Fibroblast of peridontal ligament (primary cell): ENCODE measurements at regions not wholly inside any gene's neighbourhood (a gene's known extent, or its start where the extent isn't known, plus 50 kb on each side); places are given as distances from the start of the nearest gene placed in this dataset.

Source experiments
- DNase-seq: peaks from one replicate; pipeline ENCODE4 v3.0.0-alpha.2; 2010; ENCODE audit errors: extremely low read depth

DNA sequence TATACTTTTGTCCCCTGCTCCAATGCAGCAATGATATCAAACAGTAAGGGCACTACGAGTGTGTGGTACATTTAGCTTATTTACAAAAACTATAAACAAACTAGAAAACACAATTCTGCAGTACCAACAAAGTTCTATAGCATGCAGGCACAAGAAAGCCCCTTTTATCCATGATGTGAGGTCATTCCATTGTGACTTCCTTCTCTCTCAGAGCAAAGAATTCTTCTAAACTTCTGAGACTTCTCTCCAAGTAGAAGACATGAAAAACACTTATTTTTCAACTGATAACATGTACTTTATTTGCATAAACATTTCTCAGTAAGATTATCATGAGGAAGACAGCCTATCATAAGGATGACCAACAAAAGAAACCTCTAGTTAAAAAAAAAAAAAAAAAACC lies 569.8 kb downstream of the TLE1 start:
- no peak for DNase-seq

DNA sequence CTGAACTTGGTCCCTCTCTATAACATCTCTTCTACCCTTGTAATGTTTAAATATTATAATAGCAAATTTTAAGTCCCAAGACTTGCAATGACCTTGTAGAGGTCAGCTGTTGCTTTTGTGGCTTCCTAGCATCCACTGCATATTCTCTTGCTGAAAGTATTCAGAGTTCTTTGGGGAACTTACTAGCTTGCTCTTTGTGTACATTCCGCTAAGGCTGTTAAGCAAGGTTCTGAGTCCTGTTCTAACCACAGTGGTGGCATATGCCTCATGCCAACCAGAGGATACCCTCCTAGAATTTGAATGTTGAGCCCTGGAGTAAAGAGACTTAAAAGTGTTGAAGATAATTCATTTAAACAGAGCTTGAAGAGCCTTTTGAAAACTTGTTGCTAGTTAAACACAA lies 570.9 kb downstream of the TLE1 start:
- DNase-seq, result peak; percentile 61

DNA sequence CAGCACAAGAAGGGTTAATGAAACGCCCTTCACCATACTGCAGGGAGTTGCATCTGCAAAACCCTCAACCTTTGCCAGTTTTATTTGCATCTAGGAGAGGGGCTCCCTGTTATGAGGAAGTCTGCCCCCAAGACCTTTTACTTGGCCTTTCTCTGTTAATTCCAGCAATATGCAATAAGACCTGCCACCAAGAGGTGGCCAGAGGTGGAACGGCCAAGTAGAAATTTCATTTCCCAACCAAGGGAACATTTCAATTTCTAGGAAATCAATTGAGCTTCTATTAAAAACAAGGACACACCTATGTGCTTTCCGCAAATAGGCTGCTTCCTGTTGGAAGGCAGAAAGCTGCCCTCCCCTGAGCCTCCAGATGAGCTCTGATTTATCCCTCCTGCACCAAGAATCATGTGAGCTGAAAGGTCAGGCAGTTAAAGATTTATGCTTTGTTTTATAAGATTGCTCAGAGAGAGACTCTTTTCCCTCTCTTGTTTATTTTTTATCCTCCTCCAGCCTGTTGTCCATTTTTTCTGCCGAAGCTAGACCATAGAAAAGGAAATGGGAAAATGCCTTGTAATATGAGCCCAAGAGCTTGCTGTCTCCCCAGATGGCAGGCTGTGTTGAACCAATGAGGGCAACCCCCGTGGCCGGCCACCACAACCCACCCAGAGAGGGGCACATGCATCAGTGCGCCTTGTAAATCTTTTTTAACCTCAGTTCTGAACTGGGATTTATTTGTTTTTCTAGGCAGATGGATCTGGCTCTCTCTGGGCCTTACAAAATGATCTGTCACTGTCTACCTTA lies 572.8 kb downstream of the TLE1 start:
- no peak for DNase-seq

DNA sequence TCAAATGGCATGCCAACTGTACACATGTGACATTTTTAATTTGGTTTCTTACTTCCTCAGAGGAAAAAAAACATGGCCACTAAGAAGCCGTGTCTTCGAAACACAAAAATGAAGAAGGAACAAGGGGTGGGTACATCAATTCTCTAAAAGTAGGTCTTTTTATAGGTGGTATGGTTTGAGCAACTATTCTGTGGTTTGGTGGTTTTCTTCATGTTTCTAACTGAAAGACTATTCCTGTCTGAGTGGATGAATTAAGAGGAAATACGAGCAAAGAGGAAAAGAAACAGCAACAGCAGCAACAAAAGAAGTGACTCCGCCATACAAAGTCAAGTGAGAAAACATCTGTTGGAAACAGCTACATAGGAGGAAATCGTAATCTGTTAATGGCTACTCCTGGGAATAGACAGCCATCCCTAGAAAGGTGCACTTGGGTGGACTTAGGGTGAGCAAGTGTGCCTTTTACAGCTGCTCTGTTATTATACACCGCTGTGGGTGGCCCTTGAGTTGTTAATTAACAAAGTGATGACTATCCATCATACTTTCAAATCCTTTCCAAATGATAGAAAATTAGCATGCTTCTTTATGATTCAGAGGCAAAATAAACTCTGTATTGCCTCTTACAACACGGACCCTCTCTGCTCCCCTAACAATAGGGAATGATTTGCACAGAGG lies 575.8 kb downstream of the TLE1 start:
- DNase-seq, result no peak

DNA sequence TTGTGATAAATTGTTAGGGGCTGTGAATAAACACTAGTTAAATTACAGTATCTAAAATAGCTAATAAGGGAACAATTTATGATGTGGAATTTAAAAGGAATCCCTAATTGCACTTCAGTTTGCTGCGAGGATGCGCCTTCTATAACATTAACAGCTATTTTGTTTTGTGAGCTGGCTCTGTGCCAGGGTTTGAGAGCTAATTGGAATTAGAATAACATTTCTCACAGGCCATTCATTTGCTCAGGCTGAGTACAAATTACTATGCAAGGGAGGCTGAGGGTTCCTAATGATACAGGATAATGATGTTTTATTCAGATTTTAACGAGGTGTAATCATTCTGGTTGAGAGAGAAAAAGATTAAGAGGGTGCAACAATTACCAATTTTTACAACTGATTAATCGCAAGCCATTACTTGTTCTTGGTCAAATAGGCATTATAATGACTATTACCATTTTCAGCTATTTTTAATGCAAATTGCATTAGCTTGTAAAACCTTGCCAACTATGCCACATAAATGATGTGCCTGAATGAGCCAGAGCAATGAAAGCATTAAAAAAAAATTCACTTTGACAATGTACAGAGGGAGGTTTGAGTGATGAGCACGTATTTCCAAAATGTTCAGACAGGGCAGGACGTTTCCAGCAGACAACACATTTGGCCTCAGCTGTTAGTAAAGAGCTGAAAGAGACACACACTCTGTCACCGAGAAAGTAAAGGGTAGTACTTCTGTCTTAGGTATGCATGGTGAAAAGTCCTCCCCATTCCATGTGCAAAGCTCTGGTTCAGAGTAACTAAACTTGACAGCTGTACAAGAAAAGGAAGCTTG lies 576.5 kb downstream of the TLE1 start:
- DNase-seq, result no peak

DNA sequence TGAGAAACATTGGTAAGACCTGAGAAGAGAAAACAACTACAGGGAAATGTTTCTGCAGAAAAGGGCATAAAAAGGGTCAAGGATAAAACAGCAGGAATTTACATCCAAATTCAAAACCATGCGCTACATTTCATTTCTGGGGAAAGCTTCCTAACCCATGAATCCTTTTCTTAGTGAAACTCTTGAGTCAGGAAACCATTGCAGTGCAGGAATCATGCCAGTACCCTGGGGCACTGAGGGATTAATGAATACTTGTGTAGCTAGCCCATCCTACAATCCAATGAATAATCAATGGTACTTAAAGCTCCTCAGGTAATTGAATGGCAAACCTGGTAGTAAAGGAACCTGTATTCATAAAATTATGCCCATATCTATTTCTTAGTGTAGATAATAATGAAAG lies 580.5 kb downstream of the TLE1 start:
- DNase-seq, result no peak

DNA sequence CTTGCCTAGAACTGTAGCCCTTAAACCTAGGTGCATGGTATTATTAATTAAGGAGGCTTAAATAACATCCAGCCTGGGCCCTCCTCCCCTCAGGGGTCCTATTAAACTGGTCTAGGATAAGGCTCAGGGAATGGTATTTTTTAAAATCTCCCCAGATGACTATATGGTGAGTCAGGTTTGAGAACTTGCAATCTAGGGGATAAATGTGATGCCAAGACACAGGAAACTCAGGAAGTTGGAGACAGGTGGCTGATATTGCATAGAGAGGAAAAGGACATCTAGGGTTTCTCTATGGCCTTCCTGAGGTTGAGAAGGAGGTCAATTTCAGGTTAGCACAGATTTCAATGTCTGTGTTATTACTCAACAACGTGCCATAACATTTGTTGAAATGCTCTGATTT lies 581.0 kb downstream of the TLE1 start:
- no peak for DNase-seq

DNA sequence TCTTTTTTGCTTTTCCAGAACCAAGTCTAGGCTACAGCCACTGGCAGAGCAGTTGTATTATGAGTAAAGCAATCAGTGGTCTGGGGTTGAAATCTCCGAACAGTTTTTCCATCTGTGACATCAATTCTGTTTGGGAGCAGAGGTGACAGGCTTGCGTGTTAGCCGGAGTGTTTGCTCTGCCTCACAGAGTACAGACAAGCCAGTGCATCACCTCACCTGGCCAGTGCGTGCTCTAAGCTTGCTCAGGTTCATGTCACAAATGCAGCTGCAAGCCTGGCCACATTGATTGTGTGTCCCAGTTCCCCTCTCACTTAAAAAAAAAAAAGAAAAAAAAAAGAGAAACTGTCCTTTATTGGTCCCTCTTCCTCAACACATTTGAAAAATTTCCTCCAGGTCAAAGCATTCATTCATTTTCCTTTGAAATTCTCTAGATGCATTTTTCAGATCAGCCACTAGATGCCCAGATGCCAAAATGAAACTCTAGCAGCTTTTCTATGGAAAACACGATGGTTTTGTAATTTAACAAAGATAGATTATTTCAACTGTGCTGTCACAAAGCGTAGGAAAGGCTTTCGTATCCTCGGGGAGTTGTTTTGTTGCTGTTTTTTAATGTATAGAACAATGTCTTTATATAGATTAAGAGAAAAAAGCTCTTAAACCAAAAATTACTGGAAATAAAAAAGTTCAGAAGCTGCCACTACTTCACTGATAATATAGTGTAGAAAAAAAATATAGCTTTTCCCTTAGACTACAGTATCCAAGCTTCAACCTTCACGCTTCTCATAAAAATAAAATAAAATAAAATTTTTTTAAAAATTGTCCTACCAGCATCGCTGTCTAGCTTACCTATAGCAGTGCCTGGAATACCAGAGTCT lies 585.5 kb downstream of the TLE1 start:
- DNase-seq, result peak; percentile 57

DNA sequence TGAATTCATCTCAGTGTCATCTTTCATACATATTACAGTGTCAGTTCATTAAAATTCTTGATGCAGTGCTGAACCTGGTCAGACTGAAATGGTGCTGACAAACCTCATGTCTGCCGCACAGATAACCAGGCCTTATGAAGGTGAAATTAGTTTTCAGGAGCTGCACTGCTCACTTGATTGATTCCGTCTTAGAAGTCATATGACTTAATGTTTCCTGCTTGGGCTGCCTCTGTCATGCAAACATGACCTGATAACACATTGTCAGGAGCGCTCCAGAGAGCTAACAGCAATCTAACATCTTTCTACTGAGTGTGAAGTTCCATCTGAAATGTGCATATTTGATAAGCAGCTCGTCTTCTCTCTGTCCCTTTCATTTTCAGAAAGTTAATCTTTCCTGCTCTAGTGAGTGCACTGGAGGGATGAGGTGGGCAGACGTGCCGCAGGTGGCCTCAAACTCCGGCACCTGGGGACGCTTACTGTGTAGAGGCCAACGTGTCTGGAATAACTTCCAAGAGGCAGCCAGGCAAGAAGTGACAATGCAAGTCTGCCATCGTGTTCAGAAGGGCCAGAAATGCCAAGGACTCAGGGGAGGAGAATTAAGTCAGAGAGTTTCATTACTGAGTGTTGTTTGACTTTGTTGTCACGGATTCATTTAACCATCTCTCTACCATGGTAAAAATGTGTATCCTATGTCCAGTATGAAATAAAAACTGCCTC lies 592.1 kb downstream of the TLE1 start:
- DNase-seq, result no peak

DNA sequence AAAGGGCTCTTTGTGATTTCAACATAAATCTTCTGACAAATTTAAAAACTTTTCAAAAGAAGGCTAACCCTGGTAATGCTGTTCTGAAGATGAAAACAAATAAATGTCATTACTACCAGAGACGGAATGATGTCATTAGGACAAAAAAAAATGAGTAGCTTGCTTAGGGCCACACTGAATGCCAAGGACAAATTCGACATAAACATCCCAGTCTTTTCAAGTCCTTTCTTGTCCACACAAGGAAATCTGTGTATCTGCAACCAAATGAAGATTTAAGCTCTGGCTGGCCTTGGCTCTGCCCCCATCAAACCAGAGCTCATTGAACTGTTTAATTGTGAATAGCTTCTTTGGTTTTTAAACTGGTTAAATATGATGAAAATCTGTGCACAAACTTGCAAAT lies 592.7 kb downstream of the TLE1 start:
- DNase-seq, result no peak

DNA sequence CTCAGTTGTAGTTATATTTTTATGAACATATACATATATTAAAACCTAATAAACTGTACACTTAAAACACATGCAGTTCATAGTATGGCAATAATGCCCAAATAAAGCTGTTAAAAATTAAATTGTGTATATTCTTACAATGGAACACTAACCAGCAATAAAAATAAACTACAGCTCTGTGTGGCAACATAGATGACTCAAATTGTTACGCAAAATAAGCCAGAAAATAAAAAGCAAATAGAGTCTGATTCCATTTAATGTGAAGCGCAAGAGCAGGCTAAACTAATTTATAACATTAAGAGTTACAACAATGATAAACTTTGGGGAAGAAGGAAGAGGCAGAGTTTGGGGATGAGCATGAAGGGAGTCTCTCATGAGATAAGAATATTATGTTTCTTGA lies 597.3 kb downstream of the TLE1 start:
- DNase-seq, result peak; percentile 71

DNA sequence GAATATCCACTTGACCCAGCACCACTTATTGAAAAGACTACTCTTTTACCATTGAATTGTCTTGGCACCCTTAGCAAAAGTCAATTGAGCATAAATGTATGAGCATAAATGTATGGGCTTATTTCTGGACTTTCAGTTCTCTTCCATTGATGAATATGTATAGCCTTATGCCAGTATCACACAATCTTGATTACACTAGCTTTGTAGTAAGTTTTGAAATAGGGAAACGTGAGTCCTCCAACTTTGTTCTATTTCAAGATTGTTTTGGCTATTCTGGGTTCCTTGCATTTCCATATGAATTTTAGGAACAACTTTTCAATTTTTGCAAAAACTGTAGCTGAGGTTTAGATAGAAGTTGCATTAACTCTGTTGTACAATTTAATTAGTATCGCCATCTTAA lies 601.0 kb downstream of the TLE1 start:
- no peak for DNase-seq

DNA sequence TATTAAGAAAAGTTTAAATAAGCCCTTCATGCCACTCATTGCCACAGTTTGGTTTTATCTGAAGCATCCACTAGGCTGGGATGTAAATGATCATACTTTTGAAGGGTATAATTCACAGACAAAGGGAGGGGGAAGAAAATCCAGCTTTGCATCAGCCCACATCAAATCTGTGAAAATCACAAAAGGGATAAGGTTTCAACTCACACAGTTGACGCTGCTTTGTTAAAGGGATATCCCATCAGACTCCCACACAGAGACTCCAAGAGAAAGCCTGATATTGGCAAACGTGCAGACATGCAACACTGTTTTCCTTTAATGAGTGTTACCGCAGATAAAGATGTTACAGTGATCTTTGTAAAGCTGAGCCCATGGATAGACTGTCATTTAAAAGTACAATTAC lies 602.9 kb downstream of the TLE1 start:
- DNase-seq, result no peak

DNA sequence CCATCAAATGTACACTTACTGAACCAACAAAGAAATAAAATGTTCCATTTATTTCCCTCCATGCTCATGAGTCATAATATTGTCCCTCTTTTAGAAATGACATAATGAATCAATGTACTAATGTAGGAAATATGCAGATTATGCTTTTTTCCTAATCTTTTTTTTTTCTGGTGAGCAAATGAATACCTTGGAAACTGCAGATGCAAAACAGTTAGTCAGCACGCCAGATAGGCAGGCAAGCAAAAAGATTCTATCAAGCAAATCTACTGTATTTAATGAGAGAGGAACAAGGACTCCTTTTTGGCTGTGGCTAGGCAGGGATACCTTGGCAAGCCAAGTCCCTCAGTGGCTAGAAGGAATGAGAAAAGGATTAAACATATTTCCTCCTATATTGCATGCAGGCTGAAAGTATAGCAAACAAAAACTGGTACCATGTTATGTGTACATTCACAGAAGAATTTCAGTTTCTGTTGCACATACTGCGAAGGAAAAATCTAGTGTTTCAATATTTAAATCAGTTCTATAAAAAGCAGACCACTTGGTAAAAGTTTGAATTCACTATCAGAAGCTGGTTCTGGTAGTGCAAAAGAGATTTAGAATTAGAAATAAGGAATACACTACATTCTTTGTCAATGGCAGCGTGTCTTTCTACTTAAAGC lies 605.4 kb downstream of the TLE1 start:
- DNase-seq, result peak; percentile 75

DNA sequence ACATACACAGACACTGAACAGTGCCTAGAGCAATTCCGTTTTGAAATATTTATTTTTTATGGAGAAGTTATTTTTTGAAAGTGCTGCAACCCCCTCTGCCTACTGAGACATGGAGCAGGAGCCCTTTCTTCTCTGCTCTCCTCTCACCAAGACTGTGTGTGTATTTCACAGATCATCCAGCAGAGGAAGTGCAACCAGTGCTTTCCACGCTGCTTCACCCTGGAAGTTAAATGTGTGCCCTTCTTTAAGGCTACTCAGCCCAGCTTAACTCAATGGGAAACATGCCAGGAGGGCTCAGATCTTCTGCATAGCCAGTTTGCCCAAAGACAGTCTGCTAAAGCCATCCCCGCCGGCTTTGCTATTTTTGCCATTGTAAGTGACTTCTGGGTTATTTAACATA lies 606.3 kb downstream of the TLE1 start:
- peak; percentile 54 for DNase-seq

DNA sequence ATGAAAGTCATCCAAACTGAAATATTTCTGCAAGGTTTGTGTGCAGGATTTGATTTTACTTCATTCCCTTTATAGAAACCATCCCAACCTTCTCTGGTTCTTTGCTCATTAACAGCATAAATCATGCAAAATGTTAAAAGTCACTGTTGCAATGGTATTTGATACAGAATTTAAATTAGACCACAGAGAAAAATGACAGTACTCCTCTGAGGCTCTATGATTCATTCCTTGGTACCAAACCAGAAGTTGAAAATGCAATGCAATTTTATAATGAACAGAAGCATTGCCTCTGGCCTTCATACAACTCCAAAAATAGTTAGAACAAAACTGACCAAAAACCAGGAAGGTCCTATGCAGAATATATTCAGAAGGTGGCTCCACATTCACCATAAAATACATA lies 607.1 kb downstream of the TLE1 start:
- DNase-seq, result peak; percentile 90

DNA sequence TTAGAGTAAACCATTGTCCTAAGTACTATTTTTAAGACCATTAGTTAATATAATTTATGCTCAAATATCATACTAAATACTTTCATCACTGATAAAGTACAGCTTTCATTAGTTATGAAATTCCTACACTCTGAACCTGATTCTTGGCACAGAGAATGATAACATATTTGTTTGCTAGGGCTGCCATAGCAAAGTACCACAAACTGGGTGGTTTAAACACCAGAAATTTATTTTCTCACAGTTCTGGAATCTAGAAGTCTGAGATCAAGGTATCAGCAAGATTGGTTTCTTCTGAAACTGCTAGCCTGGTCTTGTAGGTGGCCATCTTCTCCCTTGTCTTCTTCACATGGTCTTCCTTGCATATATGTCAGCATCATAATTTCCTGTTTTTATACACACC lies 608.4 kb downstream of the TLE1 start:
- peak; percentile 8 for DNase-seq

DNA sequence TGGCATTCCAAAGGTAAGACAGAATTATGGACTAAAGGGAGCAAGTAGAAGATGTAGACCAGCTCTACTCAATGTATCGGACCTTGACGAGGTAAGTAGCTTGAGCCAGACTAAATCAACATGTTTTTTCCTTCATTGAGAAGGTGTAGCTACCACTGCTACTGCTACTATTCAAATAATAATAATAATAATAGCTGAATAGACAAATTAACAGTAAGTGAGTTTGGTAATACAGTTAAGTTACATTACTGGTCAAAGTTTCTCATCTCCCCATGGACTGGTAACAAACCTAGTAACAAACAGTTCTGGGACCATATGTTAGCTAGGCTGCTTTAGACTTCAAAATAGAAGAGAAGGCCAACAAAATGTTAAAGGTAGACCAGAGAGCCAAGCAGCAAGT lies 609.2 kb downstream of the TLE1 start:
- no peak for DNase-seq

DNA sequence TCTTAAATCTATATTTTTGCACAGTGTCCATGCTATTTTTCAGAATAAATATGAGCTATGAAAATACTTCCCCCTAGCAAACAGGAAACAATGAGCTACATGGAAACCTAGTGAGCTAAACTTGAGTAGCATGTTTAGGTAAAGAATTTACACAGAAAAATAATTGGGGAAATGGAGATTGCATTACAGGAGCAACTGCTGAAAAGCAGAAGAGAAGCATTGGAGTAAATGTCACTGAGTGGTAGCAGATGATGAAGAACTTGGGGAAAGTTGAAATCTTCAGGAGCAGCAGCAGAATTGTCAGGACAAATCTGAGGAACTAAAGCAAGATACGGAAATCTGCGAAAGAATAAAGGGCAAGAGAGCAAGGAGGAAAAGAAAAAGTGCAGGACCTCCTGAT lies 610.3 kb downstream of the TLE1 start:
- DNase-seq, result no peak

DNA sequence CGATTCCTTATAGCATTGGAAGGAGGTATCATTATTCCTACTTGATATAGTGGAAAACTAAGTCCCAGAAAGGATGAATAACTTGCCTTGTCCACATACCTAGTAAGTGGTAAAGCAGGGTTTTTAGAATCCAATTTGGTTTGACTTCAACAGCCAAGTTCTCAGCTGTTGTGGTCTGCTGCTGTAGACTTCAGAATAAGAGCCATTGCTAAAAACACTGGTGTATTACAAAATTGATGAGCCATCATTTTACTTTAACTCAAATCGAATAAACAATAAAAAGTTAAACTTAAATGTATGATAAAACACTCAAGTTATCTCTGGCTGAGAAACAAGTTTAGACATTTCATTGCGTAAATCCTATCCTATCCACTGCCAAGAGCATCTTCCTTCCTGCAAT lies 610.8 kb downstream of the TLE1 start:
- peak; percentile 75 for DNase-seq

DNA sequence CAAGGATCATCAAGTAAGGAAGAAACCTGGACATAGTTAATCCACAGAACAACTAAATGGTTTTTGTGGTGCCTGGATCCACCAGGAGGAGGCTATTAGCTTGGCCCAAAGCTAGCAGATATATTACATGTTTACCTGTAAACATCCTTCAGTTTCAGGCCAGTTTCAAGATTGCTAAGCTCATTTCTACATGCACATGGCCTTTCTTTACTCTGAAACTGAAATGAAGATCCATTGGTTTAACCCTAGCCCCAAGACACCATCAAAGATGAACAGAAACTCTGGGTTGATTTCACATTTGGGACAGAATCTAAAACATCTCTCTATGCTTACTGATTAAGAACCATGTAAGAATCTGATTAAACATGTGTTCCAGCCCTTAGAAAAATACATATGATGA lies 611.8 kb downstream of the TLE1 start:
- no peak for DNase-seq
